AG08396 (cell line): ENCODE measurements at regions not wholly inside any gene's neighbourhood (a gene's known extent, or its start where the extent isn't known, plus 50 kb on each side); places are given as distances from the start of the nearest gene placed in this dataset.

Experiments
- DNase-seq: peaks from one replicate; pipeline ENCODE4 v3.0.0; 2012; ENCODE audit warnings: low spot score, mixed read lengths

- no peak for DNase-seq
Measured at GRCh38 chr2:8256905-8257304, 425.0 kb upstream of the ID2 start.

GRCh38 chr2:8257502-8257901 lies 424.4 kb upstream of the ID2 start:
- no peak for DNase-seq

GRCh38 chr2:8258406-8258805 lies 423.4 kb upstream of the ID2 start:
- DNase-seq, result no peak

- no peak for DNase-seq
Measured at GRCh38 chr2:8259106-8259840, 422.6 kb upstream of the ID2 start.

- DNase-seq, result no peak
Measured at GRCh38 chr2:8259841-8260178, 422.0 kb upstream of the ID2 start.

GRCh38 chr2:8260213-8260612 lies 421.6 kb upstream of the ID2 start:
- no peak for DNase-seq

GRCh38 chr2:8263901-8264300 lies 418.0 kb upstream of the ID2 start:
- no peak for DNase-seq

GRCh38 chr2:8264981-8265380 lies 416.9 kb upstream of the ID2 start:
- no peak for DNase-seq

GRCh38 chr2:8265476-8266226 lies 416.2 kb upstream of the ID2 start:
- no peak for DNase-seq

- DNase-seq, result no peak
Measured at GRCh38 chr2:8266563-8266962, 415.3 kb upstream of the ID2 start.

GRCh38 chr2:8267048-8267447 lies 414.8 kb upstream of the ID2 start:
- DNase-seq, result no peak

GRCh38 chr2:8267721-8268120 lies 414.1 kb upstream of the ID2 start:
- DNase-seq, result no peak

GRCh38 chr2:8268172-8268783 lies 413.6 kb upstream of the ID2 start:
- DNase-seq, result no peak

GRCh38 chr2:8270699-8271098 lies 411.2 kb upstream of the ID2 start:
- no peak for DNase-seq

GRCh38 chr2:8271461-8271860 lies 410.4 kb upstream of the ID2 start:
- DNase-seq, result no peak

- no peak for DNase-seq
Measured at GRCh38 chr2:8276026-8276425, 405.8 kb upstream of the ID2 start.

GRCh38 chr2:8277921-8278571 lies 403.8 kb upstream of the ID2 start:
- DNase-seq, result no peak

- DNase-seq, result no peak
Measured at GRCh38 chr2:8278709-8279354, 403.0 kb upstream of the ID2 start.

GRCh38 chr2:8279506-8279905 lies 402.4 kb upstream of the ID2 start:
- DNase-seq, result no peak

- no peak for DNase-seq
Measured at GRCh38 chr2:8281234-8281633, 400.6 kb upstream of the ID2 start.

GRCh38 chr2:8281950-8282857 lies 399.7 kb upstream of the ID2 start:
- DNase-seq, result no peak
